Dendritic cell treated with granulocyte-macrophage colony-stimulating factor and Interleukin-4, amounts not matched to agents 40 ng/mL and 50 ng/mL, for 4 days (primary cell): ENCODE measurements at regions not wholly inside any gene's neighbourhood (a gene's known extent, or its start where the extent isn't known, plus 50 kb on each side); places are given as distances from the start of the nearest gene placed in this dataset.
A peak's percentile ranks its signal among the peaks of the same experiment; 100 is the strongest.

ENCODE experiments used
- H3K27ac Mint-ChIP-seq: one replicate; pipeline ENCODE4 v1.8.0; 2022; ENCODE audit warnings: mild to moderate bottlenecking, mixed read lengths
- H3K27me3 Mint-ChIP-seq: one replicate; pipeline ENCODE4 v1.8.0; 2022; ENCODE audit warnings: mild to moderate bottlenecking, mixed read lengths
- H3K36me3 Mint-ChIP-seq: one replicate; pipeline ENCODE4 v1.8.0; 2022; ENCODE audit warnings: low read depth, mixed read lengths
- H3K4me1 Mint-ChIP-seq: one replicate; pipeline ENCODE4 v1.8.0; 2022; ENCODE audit warnings: low read depth, mixed read lengths
- H3K4me3 Mint-ChIP-seq: one replicate; pipeline ENCODE4 v1.8.0; 2022; ENCODE audit warnings: mild to moderate bottlenecking, moderate library complexity, mixed read lengths
- H3K9me3 Mint-ChIP-seq: one replicate; pipeline ENCODE4 v1.8.0; 2022; ENCODE audit warnings: mixed read lengths
- intact Hi-C: fragments of 100-400 bp; cut with micrococcal nuclease; formaldehyde crosslinking; loops from one replicate; pipeline ENCODE4 v1.15.0; 2022

- no peaks in the 10 kb centered on the region for H3K9me3 Mint-ChIP-seq
- H3K27me3 Mint-ChIP-seq = no peaks in the 10 kb centered on the region
Observed at GRCh38 chr4:81663368-81663767, 191.7 kb upstream of the RASGEF1B start.

GRCh38 chr4:81659051-81659450 is 187.3 kb upstream of the RASGEF1B start:
- Mint-ChIP-seq H3K4me1 (no peaks in the 10 kb centered on the region), H3K27me3 (no peaks in the 10 kb centered on the region), H3K36me3 (no peaks in the 10 kb centered on the region), H3K27ac (no peak overlapping the region), H3K9me3 (no peaks in the 10 kb centered on the region), H3K4me3 (no peak overlapping the region)
- intact Hi-C loops = no loop called here

More at GRCh38 chr4:81663368-81663767, 191.7 kb upstream of the RASGEF1B start:
- Mint-ChIP-seq H3K27ac (no peak overlapping the region), H3K36me3 (no peaks in the 10 kb centered on the region), H3K4me3 (no peak overlapping the region), H3K4me1 (no peaks in the 10 kb centered on the region)
- intact Hi-C loops = no loop called here

DNA sequence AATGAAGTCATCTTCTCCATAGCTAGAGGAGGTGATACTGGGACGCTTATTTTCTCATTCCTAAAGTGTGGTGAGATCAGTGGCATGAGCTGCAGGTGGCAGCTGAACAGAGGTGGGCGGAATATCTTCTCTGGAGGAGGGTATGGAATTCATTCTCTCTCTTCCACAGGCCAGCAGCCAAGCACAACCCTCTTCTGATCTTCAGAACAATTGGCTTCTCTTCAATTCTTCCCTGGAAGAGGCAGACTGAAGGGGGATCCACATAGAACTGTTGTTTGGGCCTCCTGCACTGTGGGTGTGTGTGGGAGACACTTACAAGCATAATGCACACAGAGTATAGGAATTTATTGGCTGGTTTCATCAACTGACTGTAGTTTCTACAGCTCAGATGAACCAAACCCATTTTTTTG is 180.4 kb upstream of the RASGEF1B start:
- no peak overlapping the region for H3K27ac Mint-ChIP-seq
- H3K4me1 Mint-ChIP-seq = no peaks in the 10 kb centered on the region
- H3K4me3 Mint-ChIP-seq = no peak overlapping the region
- H3K9me3 Mint-ChIP-seq = no peaks in the 10 kb centered on the region
- no peaks in the 10 kb centered on the region for H3K36me3 Mint-ChIP-seq
- intact Hi-C loops = no loop called here
- no peaks in the 10 kb centered on the region for H3K27me3 Mint-ChIP-seq

DNA sequence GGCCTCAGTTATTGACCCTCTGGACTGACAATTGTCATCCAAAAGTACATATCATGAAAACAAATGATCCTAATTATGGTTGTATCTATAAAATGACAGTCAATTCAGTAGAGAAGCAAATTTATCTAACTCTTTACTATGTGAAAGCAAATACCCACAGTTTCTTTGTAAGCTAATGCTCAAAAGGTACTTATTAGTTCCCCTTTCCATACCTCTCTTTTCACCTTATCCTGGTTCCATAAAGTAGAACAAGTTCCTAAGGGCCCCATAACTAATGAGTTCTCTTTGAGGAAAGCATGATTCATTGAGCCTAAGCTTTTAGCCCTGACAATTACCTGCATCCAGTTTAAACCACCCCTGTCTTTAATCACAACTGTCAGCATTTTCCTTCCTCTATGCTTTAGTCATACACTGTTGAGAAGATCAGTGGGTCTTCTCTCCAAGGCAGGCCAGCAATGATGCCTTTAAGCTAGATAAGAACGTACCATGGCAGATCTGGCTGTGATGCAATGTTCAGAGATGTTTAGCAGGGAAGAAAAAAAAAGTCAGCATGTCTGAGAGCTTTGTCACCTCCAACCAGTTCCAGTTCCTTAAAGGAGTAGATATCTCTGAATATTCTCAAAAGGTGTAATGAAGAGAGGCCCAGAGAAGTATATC is 179.7 kb upstream of the RASGEF1B start:
- intact Hi-C loops = no loop called here
- Mint-ChIP-seq H3K36me3 (no peaks in the 10 kb centered on the region), H3K9me3 (no peaks in the 10 kb centered on the region), H3K27ac (no peak overlapping the region), H3K4me1 (no peaks in the 10 kb centered on the region), H3K27me3 (no peaks in the 10 kb centered on the region), H3K4me3 (no peak overlapping the region)

- intact Hi-C loops = no loop called here
- Mint-ChIP-seq H3K27ac (no peak overlapping the region), H3K4me1 (no peaks in the 10 kb centered on the region), H3K9me3 (no peaks in the 10 kb centered on the region), H3K36me3 (no peaks in the 10 kb centered on the region), H3K4me3 (no peak overlapping the region), H3K27me3 (no peaks in the 10 kb centered on the region)
Observed at GRCh38 chr4:81650606-81651242, 179.0 kb upstream of the RASGEF1B start.

- H3K9me3 Mint-ChIP-seq = no peaks in the 10 kb centered on the region
- no peak overlapping the region for H3K27ac Mint-ChIP-seq
- intact Hi-C loops = no loop called here
- no peaks in the 10 kb centered on the region for H3K27me3 Mint-ChIP-seq
- no peak overlapping the region for H3K4me3 Mint-ChIP-seq
- H3K4me1 Mint-ChIP-seq = no peaks in the 10 kb centered on the region
- H3K36me3 Mint-ChIP-seq = no peaks in the 10 kb centered on the region
Observed at GRCh38 chr4:81648576-81649275, 177.0 kb upstream of the RASGEF1B start.

GRCh38 chr4:81647388-81647787 is 175.7 kb upstream of the RASGEF1B start:
- Mint-ChIP-seq H3K27ac (no peak overlapping the region), H3K27me3 (no peaks in the 10 kb centered on the region), H3K9me3 (no peaks in the 10 kb centered on the region), H3K36me3 (no peaks in the 10 kb centered on the region), H3K4me3 (no peak overlapping the region), H3K4me1 (no peaks in the 10 kb centered on the region)
- intact Hi-C loops = no loop called here

DNA sequence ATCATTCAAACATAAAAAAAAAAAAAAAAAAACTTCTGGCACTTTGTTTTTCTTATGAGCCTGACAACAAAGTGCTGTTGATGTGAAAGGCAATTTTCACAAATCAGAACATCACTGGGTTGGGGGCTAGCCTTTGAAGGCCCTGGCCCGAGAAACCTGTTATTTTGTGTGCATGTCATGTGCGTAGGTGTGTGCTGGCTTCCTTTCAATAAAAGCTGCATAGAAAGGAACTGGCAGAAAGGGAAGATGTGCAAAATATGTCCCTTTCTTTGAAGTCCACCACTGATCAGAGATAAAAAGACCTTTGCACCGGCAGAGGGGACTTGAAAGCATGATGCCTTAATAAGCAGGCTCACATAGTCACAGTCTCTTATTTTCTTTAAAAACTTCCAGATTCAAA is 170.8 kb upstream of the RASGEF1B start:
- intact Hi-C loops = no loop called here
- Mint-ChIP-seq H3K4me1 (no peaks in the 10 kb centered on the region), H3K9me3 (no peaks in the 10 kb centered on the region), H3K36me3 (no peaks in the 10 kb centered on the region), H3K27ac (no peak overlapping the region), H3K4me3 (no peak overlapping the region), H3K27me3 (no peaks in the 10 kb centered on the region)

DNA sequence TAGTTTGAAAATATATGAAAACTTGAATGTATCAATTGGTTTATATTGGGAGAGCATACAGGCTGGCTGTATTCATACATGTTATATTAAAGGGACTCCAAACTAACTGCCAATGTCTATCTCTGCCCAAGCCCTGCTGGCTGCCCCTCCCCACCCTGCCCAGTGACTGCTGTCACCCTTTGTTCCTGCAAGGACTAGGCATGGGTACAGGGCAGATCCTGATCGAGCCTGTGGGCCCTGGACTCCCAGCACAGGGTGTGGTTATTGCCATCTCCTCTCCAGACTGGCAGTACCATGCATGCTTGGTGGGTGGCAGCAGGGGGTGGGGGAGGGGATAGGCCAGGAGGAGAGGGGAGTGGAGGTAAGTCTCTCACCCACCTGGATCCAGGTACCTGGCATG is 167.5 kb upstream of the RASGEF1B start:
- intact Hi-C loops = loop anchor here (10.0 kb wide), 1 partner anchor 134 kb away; no protein-coding TSS in a partner anchor
- Mint-ChIP-seq H3K27ac (no peak overlapping the region), H3K27me3 (no peaks in the 10 kb centered on the region), H3K4me3 (no peak overlapping the region), H3K36me3 (no peaks in the 10 kb centered on the region), H3K4me1 (peaks cover 19% of the 10 kb centered on the region), H3K9me3 (no peaks in the 10 kb centered on the region)

DNA sequence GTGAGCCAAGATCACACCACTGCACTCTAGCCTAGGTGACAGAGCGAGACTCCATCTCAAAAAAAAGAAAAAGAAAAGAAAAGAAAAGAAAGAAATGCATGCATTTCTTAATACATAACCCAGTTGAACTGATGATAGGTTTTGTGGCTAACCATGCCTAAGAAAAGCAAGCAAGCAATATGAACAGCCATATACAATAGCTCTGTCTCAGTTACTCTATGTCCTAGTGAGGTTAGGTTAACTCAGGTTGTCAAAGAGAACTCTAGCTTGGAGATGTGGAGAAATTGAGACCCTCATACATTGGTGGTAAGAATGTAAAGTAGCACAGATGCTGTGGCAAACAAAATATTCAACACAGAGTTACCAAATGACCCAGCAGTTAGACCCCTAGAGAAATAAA is 167.0 kb upstream of the RASGEF1B start:
- peaks cover 25% of the 10 kb centered on the region for H3K4me1 Mint-ChIP-seq
- intact Hi-C loops = loop anchor here (10.0 kb wide), 1 partner anchor 134 kb away; no protein-coding TSS in a partner anchor
- H3K9me3 Mint-ChIP-seq = no peaks in the 10 kb centered on the region
- H3K27me3 Mint-ChIP-seq = no peaks in the 10 kb centered on the region
- no peaks in the 10 kb centered on the region for H3K36me3 Mint-ChIP-seq
- H3K27ac Mint-ChIP-seq = no peak overlapping the region
- H3K4me3 Mint-ChIP-seq = no peak overlapping the region

- Mint-ChIP-seq H3K4me3 (no peak overlapping the region), H3K9me3 (no peaks in the 10 kb centered on the region), H3K27me3 (no peaks in the 10 kb centered on the region), H3K4me1 (peaks cover 25% of the 10 kb centered on the region), H3K36me3 (no peaks in the 10 kb centered on the region), H3K27ac (peak overlapping the region; percentile 30)
- intact Hi-C loops = loop anchor here (10.0 kb wide), 1 partner anchor 131 kb away; no protein-coding TSS in a partner anchor
Observed at GRCh38 chr4:81635739-81636138, 164.0 kb upstream of the RASGEF1B start.

DNA sequence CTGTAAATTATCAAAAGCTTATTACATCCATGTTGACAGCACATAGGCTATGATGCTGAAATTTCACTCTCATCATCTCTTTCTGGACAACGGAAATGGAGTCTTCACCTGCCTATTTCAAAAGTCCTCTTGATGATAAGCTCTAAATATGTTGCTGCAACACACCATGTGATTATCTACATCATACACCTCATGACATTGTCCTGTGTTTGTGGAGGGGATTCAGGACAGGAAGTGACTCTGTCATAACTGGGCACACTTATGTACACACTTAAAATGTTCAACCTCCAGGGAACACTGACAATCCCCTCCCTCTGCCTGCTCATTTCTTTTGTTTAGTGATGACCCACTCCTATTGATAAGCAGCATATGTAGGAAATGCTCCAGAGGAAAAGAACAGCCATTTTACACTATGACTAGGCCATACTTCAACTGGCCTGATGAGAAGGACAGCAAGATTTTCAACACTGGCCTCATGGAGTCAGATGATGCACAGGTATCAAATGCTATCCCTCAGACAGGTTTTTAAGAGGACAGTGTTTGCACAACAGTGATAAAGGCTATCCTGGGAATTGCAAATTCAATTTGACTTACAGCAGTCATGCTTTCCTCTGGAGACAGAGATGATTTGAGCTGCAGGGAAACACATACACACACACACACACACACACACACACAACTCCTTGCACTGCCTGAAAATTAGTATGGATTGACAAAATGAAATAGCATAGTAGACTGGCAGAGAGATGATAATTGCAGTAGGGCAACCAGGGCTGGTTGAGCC is 163.3 kb upstream of the RASGEF1B start:
- Mint-ChIP-seq H3K27ac (no peak overlapping the region), H3K27me3 (no peaks in the 10 kb centered on the region), H3K36me3 (no peaks in the 10 kb centered on the region), H3K4me1 (peaks cover 25% of the 10 kb centered on the region), H3K4me3 (no peak overlapping the region), H3K9me3 (no peaks in the 10 kb centered on the region)
- intact Hi-C loops = loop anchor here (10.0 kb wide), 1 partner anchor 130 kb away; no protein-coding TSS in a partner anchor

DNA sequence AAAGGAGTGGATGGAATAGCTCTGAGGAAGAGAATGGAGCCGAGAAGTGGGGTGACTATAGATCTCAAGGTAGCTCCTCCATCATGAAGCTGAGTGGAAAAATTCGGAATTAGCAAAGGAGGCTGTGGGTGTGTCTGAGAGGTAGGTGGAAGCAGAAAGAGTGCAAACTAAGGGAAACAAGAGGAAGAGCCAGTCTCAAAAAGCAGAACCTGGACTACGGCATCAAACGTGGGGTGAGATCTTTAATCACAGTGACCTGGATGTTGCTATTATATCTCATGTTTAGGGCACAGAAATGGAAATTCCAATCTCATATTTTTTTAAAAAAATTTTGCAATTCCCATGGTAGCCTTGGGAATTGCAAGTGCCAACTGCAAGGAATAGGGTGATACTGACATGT is 162.5 kb upstream of the RASGEF1B start:
- H3K9me3 Mint-ChIP-seq = no peaks in the 10 kb centered on the region
- no peaks in the 10 kb centered on the region for H3K27me3 Mint-ChIP-seq
- intact Hi-C loops = loop anchor here (10.0 kb wide), 1 partner anchor 129 kb away; no protein-coding TSS in a partner anchor
- H3K4me3 Mint-ChIP-seq = no peak overlapping the region
- no peak overlapping the region for H3K27ac Mint-ChIP-seq
- H3K4me1 Mint-ChIP-seq = peaks cover 30% of the 10 kb centered on the region
- no peaks in the 10 kb centered on the region for H3K36me3 Mint-ChIP-seq
